Lung (tissue), 11 donors: ENCODE measurements at regions not wholly inside any gene's neighbourhood (a gene's known extent, or its start where the extent isn't known, plus 50 kb on each side); places are given as distances from the start of the nearest gene placed in this dataset.

ENCODE experiments used
- ATAC-seq: fragments of 200-7000 bp; cut with Tn5 transposase; one replicate; pipeline ENCODE4 v1.9.1; 2020; ENCODE audit warnings: moderate number of reproducible peaks; ENCODE audit not compliant: insufficient read depth, low FRiP score
- DNase-seq, 3 donors: peaks; one replicate each; pipeline ENCODE4 v3.0.0-alpha.2; 2013 to 2017
- H3K27ac ChIP-seq, 2 donors: one replicate each; pipeline ENCODE4 v1.5.1; 2013; ENCODE audit warnings: mild to moderate bottlenecking in 2 of 2, moderate library complexity in 2 of 2, control low read depth in 1 of 2, inconsistent platforms in 1 of 2, low read depth in 1 of 2, low read length in 1 of 2
- H3K27me3 ChIP-seq, 3 donors: one replicate each; pipeline ENCODE4 v1.5.1; 2013; ENCODE audit warnings: low read length in 2 of 3; ENCODE audit not compliant: control insufficient read depth in 3 of 3, insufficient read depth in 3 of 3
- H3K36me3 ChIP-seq, 4 donors: one replicate each; pipeline ENCODE4 v1.5.1; 2013; ENCODE audit warnings: low read length in 4 of 4, mild to moderate bottlenecking in 1 of 4, moderate library complexity in 1 of 4; ENCODE audit not compliant: control insufficient read depth in 4 of 4, insufficient read depth in 4 of 4
- H3K4me1 ChIP-seq, 5 donors: one replicate each; pipeline ENCODE4 v1.5.1; 2013; ENCODE audit warnings: low read length in 5 of 5, mild to moderate bottlenecking in 2 of 5, moderate library complexity in 1 of 5; ENCODE audit not compliant: control insufficient read depth in 5 of 5, insufficient read depth in 5 of 5
- H3K4me3 ChIP-seq: one replicate; pipeline ENCODE4 v1.5.1; 2013; ENCODE audit warnings: mild to moderate bottlenecking, control low read depth, moderate library complexity
- H3K9ac ChIP-seq, 2 donors: one replicate each; pipeline ENCODE4 v1.5.1; 2013; ENCODE audit warnings: low read length in 2 of 2, control low read depth in 1 of 2; ENCODE audit not compliant: insufficient read depth in 1 of 2
- H3K9me3 ChIP-seq, 4 donors: one replicate each; pipeline ENCODE4 v1.5.1; 2013; ENCODE audit warnings: low read length in 3 of 4, mild to moderate bottlenecking in 1 of 4, moderate library complexity in 1 of 4; ENCODE audit not compliant: control insufficient read depth in 4 of 4, insufficient read depth in 3 of 4
- WGBS, 2 donors: extraction: QIAGEN DNeasy Blood & Tissue Kit; methylation state at CpG; one replicate each; pipeline ENCODE4 v1.1.7; 2013; 5-methylcytosine and 5-hydroxymethylcytosine counted together
- TF ChIP-seq, protein P1 (sequence below): IDR thresholded peaks from 2 replicates; pipeline ENCODE4 v1.5.1; 2012; ENCODE audit warnings: mild to moderate bottlenecking; ENCODE audit errors: control extremely low read depth, extremely low read depth
- donor health status: control.
- donor health status: control.
- donor health status: Bipolar disorder and iron deficiency.
- donor health status: healthy.
- donor health status: DM: yes; HTN: yes; CAD: no.

DNA sequence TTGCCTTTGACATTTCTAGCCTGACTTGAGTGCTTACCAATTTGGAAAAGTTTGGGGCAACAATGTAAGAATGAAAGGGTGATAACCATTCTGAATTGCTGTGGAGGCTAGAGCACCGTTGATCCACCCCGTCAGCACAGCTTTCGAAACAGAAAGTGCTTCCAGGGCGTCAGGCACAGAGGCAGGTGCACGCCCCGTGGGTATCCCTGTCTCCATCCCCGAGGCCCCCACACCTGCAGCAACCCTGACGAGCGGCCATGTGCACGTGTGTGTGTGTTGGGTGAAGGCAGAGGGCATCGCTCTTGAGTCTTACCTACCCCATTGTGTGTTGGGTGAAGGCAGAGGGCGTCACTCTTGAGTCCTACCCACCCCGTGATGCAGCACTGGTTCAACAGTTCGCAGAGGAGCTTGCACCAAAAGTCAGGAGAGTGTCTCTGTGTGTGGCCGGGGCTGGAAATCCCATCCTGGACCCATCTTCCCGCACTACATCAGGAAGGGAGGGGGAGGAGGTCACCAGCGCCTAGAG is 404.5 kb downstream of the BRD1 start:
- DNase-seq: no peak
- Histone ChIP-seq H3K4me1 (no peaks in the 10 kb centered on the region), H3K27me3 (peaks cover 0 to 34% (median 7%) of the 10 kb centered on the region in 3 donors), H3K9ac (no peak overlapping the region), H3K4me3 (no peak overlapping the region), H3K36me3 (no peaks in the 10 kb centered on the region), H3K9me3 (peaks cover 0 to 10% (median 0%) of the 10 kb centered on the region in 4 donors), H3K27ac (no peak overlapping the region)
- no peak for ATAC-seq
- TF ChIP-seq, protein P1, sequence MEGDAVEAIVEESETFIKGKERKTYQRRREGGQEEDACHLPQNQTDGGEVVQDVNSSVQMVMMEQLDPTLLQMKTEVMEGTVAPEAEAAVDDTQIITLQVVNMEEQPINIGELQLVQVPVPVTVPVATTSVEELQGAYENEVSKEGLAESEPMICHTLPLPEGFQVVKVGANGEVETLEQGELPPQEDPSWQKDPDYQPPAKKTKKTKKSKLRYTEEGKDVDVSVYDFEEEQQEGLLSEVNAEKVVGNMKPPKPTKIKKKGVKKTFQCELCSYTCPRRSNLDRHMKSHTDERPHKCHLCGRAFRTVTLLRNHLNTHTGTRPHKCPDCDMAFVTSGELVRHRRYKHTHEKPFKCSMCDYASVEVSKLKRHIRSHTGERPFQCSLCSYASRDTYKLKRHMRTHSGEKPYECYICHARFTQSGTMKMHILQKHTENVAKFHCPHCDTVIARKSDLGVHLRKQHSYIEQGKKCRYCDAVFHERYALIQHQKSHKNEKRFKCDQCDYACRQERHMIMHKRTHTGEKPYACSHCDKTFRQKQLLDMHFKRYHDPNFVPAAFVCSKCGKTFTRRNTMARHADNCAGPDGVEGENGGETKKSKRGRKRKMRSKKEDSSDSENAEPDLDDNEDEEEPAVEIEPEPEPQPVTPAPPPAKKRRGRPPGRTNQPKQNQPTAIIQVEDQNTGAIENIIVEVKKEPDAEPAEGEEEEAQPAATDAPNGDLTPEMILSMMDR: no peak
- 83 to 92% methylated on average over 17 of the region's 17 CpGs for WGBS, 2 donors

DNA sequence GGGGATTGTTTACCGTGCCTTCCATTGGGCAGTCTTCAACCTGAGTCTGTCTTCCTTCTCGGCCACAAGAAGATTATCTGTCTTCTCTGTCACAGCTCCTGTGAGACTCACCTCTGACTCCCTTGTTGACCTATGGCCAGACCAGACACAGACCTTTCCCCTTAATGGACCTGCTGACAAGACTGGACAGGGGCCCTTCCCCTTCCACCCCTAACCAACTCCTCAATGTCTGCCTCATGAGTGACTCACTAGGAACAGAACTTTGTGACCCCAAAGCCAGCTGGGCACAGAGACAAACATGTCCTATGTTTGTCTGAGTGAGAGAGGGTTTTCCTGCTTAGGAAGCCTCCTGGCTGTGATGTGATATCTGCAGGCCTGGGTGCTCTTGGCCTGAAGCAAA is 405.0 kb downstream of the BRD1 start:
- ATAC-seq: no peak
- Histone ChIP-seq H3K4me1 (no peaks in the 10 kb centered on the region), H3K36me3 (no peaks in the 10 kb centered on the region), H3K27me3 (peaks cover 0 to 34% (median 7%) of the 10 kb centered on the region in 3 donors), H3K4me3 (no peak overlapping the region), H3K27ac (no peak overlapping the region), H3K9me3 (peaks cover 0 to 10% (median 0%) of the 10 kb centered on the region in 4 donors), H3K9ac (no peak overlapping the region)
- TF ChIP-seq, protein P1: no peak
- DNase-seq: no peak
- 42 to 43% methylated on average over 2 of the region's 2 CpGs for WGBS, 2 donors

DNA sequence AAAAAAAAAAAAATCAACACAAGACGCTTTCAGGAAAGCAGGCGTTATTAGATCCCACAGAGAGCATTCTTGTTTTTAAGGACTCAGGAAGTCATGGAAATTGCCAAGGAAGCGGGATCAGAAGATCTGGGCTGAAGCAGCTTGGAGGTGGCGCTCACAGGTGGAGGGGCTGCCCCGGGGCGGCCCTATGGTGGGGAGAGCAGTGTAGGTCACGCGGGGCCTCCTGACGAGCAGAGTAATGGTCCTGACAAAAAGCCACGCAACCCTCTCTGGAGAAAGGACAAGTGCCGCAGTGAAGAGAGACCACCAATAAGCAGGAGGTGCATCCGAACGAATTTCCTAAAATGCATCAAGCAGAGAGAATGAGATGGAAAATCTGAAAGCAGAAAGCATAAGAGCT is 407.0 kb downstream of the BRD1 start:
- no peak overlapping the region for H3K9ac ChIP-seq
- ATAC-seq (no peak), DNase-seq (no peak)
- no peaks in the 10 kb centered on the region for H3K36me3 ChIP-seq
- peaks cover 0 to 24% (median 3%) of the 10 kb centered on the region in 3 donors for H3K27me3 ChIP-seq
- TF ChIP-seq, protein P1: no peak
- WGBS, 2 donors: 80 to 89% methylated on average over 13 of the region's 13 CpGs
- H3K27ac ChIP-seq: no peak overlapping the region
- no peak overlapping the region for H3K4me3 ChIP-seq
- no peaks in the 10 kb centered on the region for H3K4me1 ChIP-seq
- H3K9me3 ChIP-seq: peaks cover 0 to 14% (median 0%) of the 10 kb centered on the region in 4 donors

DNA sequence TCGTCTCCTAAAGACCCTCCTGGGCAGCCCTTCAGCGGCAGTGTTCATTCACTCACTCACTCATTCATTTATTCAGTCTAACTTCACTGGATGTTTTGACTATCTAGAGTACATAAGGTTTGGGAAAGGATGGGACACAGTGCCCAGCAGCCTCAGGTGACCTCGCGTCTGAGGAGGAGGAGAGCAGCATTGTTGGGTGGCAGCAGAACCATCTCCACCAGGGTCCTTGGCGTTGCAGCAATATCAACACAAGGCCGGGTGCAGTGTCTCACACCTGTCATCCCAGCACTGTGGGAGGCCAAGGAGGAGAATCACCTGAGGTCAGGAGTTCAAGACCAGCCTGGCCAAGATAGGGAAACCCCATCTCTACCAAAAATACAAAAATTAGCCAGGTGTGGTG is 408.0 kb downstream of the BRD1 start:
- 87 to 99% methylated on average over 6 of the region's 6 CpGs for WGBS, 2 donors
- no peak overlapping the region for H3K9ac ChIP-seq
- no peaks in the 10 kb centered on the region for H3K4me1 ChIP-seq
- DNase-seq (no peak), ATAC-seq (no peak)
- no peak overlapping the region for H3K4me3 ChIP-seq
- peaks cover 0 to 22% (median 3%) of the 10 kb centered on the region in 3 donors for H3K27me3 ChIP-seq
- H3K36me3 ChIP-seq: no peaks in the 10 kb centered on the region
- TF ChIP-seq, protein P1: no peak
- peaks cover 0 to 12% (median 0%) of the 10 kb centered on the region in 4 donors for H3K9me3 ChIP-seq
- no peak overlapping the region for H3K27ac ChIP-seq
